Fibroblast of peridontal ligament (primary cell): ENCODE measurements at regions not wholly inside any gene's neighbourhood (a gene's known extent, or its start where the extent isn't known, plus 50 kb on each side); places are given as distances from the start of the nearest gene placed in this dataset.
"Not testable (repeated sequence)": the region's sequence is repeated elsewhere in the genome, so short reads cannot be mapped to it uniquely, and the experiment has no call there.

Experiments
- DNase-seq: peaks from one replicate; pipeline ENCODE4 v3.0.0-alpha.2; 2010; ENCODE audit errors: extremely low read depth

- DNase-seq = no peak
Observed at GRCh38 chr5:42894057-42894456, 82.4 kb upstream of the SELENOP start.

- DNase-seq = peak; percentile 83
Observed at GRCh38 chr5:42889311-42889933, 77.7 kb upstream of the SELENOP start.

GRCh38 chr5:42888771-42889170 lies 77.1 kb upstream of the SELENOP start:
- DNase-seq = no peak

- peak; percentile 11 for DNase-seq
Observed at GRCh38 chr5:42887575-42887974, 75.9 kb upstream of the SELENOP start.

- no peak for DNase-seq
Observed at GRCh38 chr5:42887097-42887496, 75.4 kb upstream of the SELENOP start.

- DNase-seq = no peak
Observed at GRCh38 chr5:42886635-42887034, 74.9 kb upstream of the SELENOP start.

- no peak for DNase-seq
Observed at GRCh38 chr5:42884326-42884725, 72.6 kb upstream of the SELENOP start.

GRCh38 chr5:42881416-42882117 lies 69.9 kb upstream of the SELENOP start:
- no peak for DNase-seq

- no peak for DNase-seq
Observed at GRCh38 chr5:42880496-42881150, 68.9 kb upstream of the SELENOP start.

- DNase-seq = no peak
Observed at GRCh38 chr5:42879291-42879690, 67.6 kb upstream of the SELENOP start.

- DNase-seq = no peak
Observed at GRCh38 chr5:42878550-42878949, 66.9 kb upstream of the SELENOP start.

GRCh38 chr5:42878041-42878440 lies 66.3 kb upstream of the SELENOP start:
- no peak for DNase-seq

GRCh38 chr5:42877431-42877830 lies 65.7 kb upstream of the SELENOP start:
- DNase-seq = no peak

- peak; percentile 28 for DNase-seq
Observed at GRCh38 chr5:42876375-42876844, 64.7 kb upstream of the SELENOP start.

GRCh38 chr5:42875785-42876374 lies 64.2 kb upstream of the SELENOP start:
- no peak for DNase-seq

GRCh38 chr5:42875211-42875610 lies 63.5 kb upstream of the SELENOP start:
- no peak for DNase-seq

GRCh38 chr5:42874621-42875198 lies 63.0 kb upstream of the SELENOP start:
- DNase-seq = no peak

- DNase-seq = no peak
Observed at GRCh38 chr5:42872865-42873264, 61.2 kb upstream of the SELENOP start.

- no peak for DNase-seq
Observed at GRCh38 chr5:42870882-42871418, 59.3 kb upstream of the SELENOP start.

- DNase-seq = not testable (repeated sequence)
Observed at GRCh38 chr5:42868417-42868816, 56.7 kb upstream of the SELENOP start.

GRCh38 chr5:42864749-42865148 lies 53.1 kb upstream of the SELENOP start:
- not testable (repeated sequence) for DNase-seq
